Adrenal gland (tissue), 5 donors: ENCODE measurements at regions not wholly inside any gene's neighbourhood (a gene's known extent, or its start where the extent isn't known, plus 50 kb on each side); places are given as distances from the start of the nearest gene placed in this dataset.

Source experiments
- CTCF ChIP-seq, 6 experiments: fragments of 450-650 bp in 4 of 6; fragments of 200-600 bp in 2 of 6; sonication (generic) in 1 of 6; IDR thresholded peaks; 1 replicate in 5 of 6; 2 replicates in 1 of 6; pipeline versions ENCODE4 v1.5.1 to v1.8.0; 2016 to 2021; ENCODE audit warnings: antibody characterized with exemption in 6 of 6, mild to moderate bottlenecking in 2 of 6, moderate library complexity in 1 of 6
- POLR2A ChIP-seq, 2 donors: fragments of 450-650 bp; IDR thresholded peaks; one replicate each; pipeline ENCODE4 v1.6.1; 2017; ENCODE audit warnings: antibody characterized with exemption in 2 of 2, mild to moderate bottlenecking in 2 of 2, moderate library complexity in 1 of 2
- donor health status: DM: no; HTN: no; CAD: no.

GRCh38 chr2:122519821-122520611 lies 764.6 kb downstream of the TSN start:
- no peak for TF ChIP-seq CTCF (IDR thresholded peaks at IDR 0.05)
- TF ChIP-seq POLR2A (IDR thresholded peaks at IDR 0.05) = no peak
